Lower leg skin (tissue), 3 donors: ENCODE measurements at regions not wholly inside any gene's neighbourhood (a gene's known extent, or its start where the extent isn't known, plus 50 kb on each side); places are given as distances from the start of the nearest gene placed in this dataset.

Experiments
- CTCF ChIP-seq, 3 donors: fragments of 450-650 bp; IDR thresholded peaks; one replicate each; pipeline ENCODE4 v1.5.1; 2016; ENCODE audit warnings: antibody characterized with exemption in 3 of 3, mild to moderate bottlenecking in 3 of 3, moderate library complexity in 2 of 3
- POLR2A ChIP-seq, 2 donors: fragments of 450-650 bp; IDR thresholded peaks; one replicate each; pipeline ENCODE4 v1.6.1; 2016 to 2017; ENCODE audit warnings: antibody characterized with exemption in 2 of 2, mild to moderate bottlenecking in 1 of 2, moderate library complexity in 1 of 2

GRCh38 chr11:100561323-100561722, 125.8 kb upstream of the ARHGAP42 start:
- TF ChIP-seq CTCF (IDR thresholded peaks at IDR 0.05) (no peak), POLR2A (IDR thresholded peaks at IDR 0.05) (no peak)
